ENCODE measurements at regions not wholly inside any gene's neighbourhood (a gene's known extent, or its start where the extent isn't known, plus 50 kb on each side); places are given as distances from the start of the nearest gene placed in this dataset.

- no peak for DNase-seq (ENCODE audit: low read depth in 4 of 4, low spot score in 3 of 4)
Observed at GRCh38 chr3:88209356-88209755, 59.6 kb downstream of the C3orf38 start.

GRCh38 chr3:88211096-88211890, 61.5 kb downstream of the C3orf38 start:
- DNase-seq (ENCODE audit: low read depth in 4 of 4, low spot score in 3 of 4), result no peak

DNA sequence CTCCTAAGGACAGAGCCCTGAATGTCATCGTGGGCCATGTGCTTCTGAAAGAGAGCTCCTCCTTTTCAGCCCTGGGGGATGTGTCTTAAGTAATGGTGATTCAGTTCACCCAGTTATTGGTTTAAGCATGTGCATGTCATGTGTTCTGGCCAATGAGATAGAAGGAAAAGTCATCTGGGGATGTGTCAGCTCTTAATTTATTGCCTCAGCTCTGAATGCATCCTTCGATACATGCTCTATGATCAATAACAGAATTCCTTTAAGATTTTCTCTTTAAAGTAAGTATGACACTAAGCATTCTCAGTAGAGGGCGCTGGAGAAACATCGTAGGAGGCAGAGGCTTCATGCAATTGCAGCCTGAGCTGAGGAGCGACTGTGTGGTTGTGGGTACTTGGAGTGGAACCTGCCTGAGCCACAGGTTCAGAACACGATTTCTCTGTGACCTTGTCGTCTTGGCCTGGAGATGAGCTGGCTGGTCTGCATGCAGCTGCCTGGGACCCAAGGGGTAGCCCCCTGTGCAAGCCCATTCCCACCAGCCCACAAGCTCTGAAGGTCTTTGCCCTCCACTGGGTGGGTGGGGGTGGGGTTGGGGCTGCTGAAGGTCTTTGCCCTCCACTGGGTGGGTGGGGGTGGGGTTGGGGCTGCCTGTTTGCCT, 69.5 kb downstream of the C3orf38 start:
- DNase-seq (ENCODE audit: low read depth in 4 of 4, low spot score in 3 of 4), result peak; percentile 47 to 56 (median 52)

DNA sequence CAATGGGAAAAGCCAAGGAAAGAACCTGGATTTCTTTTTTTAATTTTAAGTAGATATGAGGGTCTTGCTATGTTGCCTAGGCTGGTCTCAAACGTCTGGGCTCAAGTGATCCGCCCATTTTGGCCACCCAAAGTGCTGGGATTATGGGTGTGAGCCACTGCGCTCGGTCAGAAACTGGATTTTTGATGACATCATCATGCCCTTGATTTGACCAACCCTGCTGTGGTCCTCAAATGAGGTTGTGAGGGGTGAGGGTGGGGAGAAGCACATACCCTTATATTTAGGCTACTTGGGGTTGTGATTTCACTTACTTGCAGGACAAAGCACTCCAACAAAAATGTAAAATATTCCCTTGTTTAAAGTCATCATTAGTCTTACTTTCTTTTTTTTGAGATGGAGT, 70.4 kb downstream of the C3orf38 start:
- DNase-seq (ENCODE audit: low read depth in 4 of 4, low spot score in 3 of 4), result no peak

DNA sequence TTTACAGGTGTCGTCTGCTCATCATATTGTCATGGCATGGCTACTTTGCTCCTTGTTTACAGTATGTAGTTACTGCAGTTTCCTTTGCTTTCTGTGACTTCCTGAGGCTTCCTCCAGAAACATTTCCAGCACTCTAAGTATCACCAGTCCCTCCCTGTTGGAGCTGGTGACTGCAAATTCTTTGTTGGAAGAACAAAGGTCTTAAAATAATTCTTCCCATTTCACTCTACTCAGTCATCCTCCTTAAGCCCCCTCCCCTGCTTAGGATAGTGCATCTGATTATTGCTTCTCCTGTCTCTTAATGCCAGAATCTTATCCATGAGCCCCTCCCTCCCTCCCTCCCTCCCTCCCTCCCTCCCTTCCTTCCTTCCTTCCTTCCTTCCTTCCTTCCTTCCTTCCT, 72.0 kb downstream of the C3orf38 start:
- DNase-seq (ENCODE audit: low read depth in 4 of 4, low spot score in 3 of 4), result no peak

DNA sequence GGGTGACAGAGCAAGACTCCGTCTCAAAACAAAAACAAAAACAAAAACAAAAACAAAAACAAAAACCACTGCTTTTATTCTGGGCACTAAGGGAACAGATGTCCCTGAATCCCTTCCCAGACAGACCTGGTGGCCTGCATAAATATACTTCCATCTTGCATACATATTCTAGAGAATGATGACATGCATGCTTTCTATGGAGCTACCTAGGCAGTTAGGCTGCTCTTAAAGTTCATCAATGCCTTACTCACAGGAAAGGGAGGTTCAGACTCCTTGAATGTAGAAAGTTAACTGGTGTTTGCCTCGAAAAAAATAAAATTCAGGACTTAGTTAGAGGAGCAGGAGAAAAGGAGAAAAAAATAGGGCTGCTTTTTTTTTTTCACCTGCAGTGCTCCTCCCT, 72.6 kb downstream of the C3orf38 start:
- DNase-seq (ENCODE audit: low read depth in 4 of 4, low spot score in 3 of 4), result no peak

- DNase-seq (ENCODE audit: low read depth in 4 of 4, low spot score in 3 of 4), result no peak
Observed at GRCh38 chr3:88225326-88226008, 75.7 kb downstream of the C3orf38 start.

- DNase-seq (ENCODE audit: low read depth in 4 of 4, low spot score in 3 of 4), result no peak
Observed at GRCh38 chr3:88226910-88227309, 77.2 kb downstream of the C3orf38 start.

GRCh38 chr3:88230638-88231037, 80.9 kb downstream of the C3orf38 start:
- DNase-seq (ENCODE audit: low read depth in 4 of 4, low spot score in 3 of 4), result no peak

DNA sequence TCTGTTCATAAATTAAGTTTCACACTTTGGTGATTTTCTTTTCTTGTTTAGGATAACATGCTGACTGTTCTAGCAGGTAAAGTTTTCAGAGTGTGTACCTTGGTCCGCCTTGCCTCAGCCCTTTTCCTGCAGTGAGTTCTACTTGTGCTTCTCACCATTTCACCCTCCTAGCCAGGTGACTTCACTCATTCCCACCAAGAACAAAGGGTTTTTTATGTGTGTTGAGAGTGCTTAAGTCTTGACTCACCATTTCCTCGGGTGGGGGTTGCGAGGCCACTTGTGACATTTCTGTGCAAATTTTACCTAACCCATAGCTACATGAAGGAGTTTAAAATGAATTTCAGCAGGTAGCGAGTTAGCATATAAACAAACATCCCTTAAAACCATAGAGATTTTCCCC, 81.4 kb downstream of the C3orf38 start:
- DNase-seq (ENCODE audit: low read depth in 4 of 4, low spot score in 3 of 4), result no peak

- no peak for DNase-seq (ENCODE audit: low read depth in 4 of 4, low spot score in 3 of 4)
Observed at GRCh38 chr3:88231632-88232031, 81.9 kb downstream of the C3orf38 start.

DNA sequence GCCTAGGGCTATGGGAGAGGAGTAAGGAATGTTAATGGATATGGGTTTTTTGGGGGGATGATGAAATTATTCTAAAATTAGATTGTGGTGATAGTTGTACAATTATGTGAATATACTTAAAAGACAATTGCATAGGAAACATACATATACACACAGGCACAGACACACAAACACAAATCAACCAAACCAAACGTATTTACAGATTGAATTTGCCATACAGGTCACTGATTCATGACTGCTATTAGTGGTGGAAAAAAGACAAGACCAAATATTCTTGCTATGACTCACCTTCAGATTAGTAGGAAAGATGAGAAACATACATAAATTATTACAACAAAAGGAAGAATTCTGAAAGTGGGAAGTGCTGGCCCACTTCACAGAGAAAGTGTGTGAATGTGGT, 85.3 kb downstream of the C3orf38 start:
- no peak for DNase-seq (ENCODE audit: low read depth in 4 of 4, low spot score in 3 of 4)

DNA sequence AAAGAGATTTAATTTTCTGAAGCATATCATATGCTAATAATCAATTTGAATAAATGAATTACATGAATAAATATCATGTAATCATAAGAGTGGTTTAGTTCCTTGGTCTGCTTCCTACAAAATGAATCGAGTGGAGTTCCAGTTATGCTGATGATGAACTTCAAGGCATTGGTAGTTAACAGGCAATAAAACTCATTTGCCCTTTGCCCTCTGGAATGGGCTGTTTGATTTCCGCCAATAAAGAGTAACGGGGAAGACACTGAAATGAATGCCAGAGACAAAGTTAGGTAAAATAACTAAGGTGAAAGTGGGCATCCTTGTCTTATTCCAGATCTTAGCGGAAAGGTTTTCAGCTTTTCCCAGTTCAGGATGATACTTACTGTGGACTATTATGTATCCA, 90.1 kb downstream of the C3orf38 start:
- DNase-seq (ENCODE audit: low read depth in 4 of 4, low spot score in 3 of 4), result no peak

DNA sequence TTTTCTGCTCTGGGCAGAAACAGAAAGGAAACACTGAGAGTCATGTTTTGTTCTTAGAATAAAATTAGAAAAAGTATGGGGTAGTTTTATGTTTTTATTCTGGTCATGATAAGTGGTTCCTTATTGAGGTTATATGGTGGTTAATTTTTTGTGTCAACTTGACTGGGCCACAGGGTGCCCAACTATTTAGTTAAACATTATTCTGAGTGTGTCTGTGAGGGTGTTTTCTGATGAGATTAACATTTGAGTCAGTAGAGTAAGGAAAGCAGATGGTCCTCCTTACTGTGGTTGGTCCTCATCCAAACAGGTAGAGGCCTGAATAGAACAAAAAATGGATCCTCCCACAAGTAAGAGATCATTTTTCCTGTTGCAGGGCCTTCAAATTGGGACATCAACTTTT, 98.9 kb downstream of the C3orf38 start:
- DNase-seq (ENCODE audit: low read depth in 4 of 4, low spot score in 3 of 4), result no peak

DNA sequence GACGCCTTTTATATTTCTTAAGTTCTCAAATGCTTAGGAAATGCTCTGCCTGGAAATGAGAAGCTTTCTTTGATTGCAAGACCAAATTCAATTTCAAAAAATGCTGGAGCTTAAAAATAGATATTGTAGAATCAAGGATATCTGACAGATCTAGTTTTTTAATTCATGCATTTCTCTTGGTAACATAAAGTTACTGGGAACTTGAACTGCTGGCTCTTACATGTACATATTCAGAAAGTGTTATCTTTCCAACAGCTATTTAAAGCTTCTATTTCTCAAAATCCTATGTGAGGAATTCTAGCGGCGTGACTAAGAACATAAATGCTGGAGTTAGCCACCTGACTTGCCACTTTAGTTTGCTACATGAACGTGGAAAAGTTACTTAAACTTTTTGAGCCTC, 109.3 kb downstream of the C3orf38 start:
- no peak for DNase-seq (ENCODE audit: low read depth in 4 of 4, low spot score in 3 of 4)

- no peak for DNase-seq (ENCODE audit: low read depth in 4 of 4, low spot score in 3 of 4)
Observed at GRCh38 chr3:88262527-88262926, 112.8 kb downstream of the C3orf38 start.

- DNase-seq (ENCODE audit: low read depth in 4 of 4, low spot score in 3 of 4), result no peak
Observed at GRCh38 chr3:88263417-88264100, 113.8 kb downstream of the C3orf38 start.

DNA sequence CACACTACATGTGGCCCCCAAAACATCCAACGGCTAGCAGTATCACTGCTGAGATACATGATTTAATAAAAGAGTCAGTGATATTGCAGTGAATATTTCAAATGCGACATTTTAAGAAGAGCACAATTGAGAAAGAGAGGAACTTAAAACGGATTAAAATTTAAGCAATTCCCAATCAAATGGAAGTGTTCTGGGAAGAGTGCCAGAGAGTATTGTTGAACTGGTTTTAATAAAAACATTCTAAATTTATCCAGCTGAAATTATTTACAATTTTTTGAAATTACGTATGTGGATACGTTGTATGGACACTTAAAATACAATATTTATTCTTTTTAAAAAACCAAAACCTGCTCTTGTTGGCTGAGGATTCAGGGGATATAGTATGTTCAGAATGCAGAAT, 117.7 kb downstream of the C3orf38 start:
- DNase-seq (ENCODE audit: low read depth in 4 of 4, low spot score in 3 of 4), result no peak

DNA sequence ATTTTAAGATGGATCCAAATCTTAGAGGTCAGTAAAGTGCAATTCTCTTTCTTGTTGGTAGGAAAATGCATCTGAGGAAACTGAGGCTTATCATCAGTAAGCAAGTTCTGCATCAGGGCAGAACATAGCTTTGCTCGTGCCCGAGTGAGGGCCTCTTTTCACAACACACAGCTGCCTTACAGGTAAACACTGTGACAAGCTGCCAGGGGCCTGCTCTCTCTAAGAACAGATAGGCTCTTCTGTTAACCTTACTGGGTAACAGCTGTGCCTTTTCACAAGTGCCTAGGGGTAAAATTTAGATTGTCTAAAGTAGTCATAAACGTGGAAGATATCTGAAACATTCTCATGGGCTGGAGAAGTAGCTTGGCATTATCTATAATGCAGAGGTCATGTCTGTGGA, 118.1 kb downstream of the C3orf38 start:
- no peak for DNase-seq (ENCODE audit: low read depth in 4 of 4, low spot score in 3 of 4)

DNA sequence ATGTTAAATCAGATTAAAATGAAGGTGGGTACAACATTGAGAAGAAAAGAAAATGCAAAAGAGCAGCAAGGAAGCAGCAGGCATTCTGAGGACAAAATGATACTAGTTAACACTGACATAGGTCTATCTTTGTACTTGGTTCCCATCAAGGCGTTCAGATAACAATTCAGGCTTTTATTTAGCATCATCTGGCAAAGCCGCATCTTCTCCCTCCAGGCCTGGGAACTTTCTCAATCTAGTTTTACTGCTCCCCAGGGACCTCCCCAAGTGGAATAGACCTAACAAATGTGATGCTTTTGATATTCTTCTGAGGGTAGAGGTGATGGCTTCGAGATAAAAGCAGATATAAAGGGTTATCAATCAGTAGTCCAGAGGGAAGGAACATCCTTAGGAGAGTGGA, 130.6 kb downstream of the C3orf38 start:
- DNase-seq (ENCODE audit: low read depth in 4 of 4, low spot score in 3 of 4), result no peak

GRCh38 chr3:88282528-88283241, 132.9 kb downstream of the C3orf38 start:
- no peak for DNase-seq (ENCODE audit: low read depth in 4 of 4, low spot score in 3 of 4)

All from right renal pelvis (tissue), 4 donors.